ENCODE measurements at regions not wholly inside any gene's neighbourhood (a gene's known extent, or its start where the extent isn't known, plus 50 kb on each side); places are given as distances from the start of the nearest gene placed in this dataset.

DNA sequence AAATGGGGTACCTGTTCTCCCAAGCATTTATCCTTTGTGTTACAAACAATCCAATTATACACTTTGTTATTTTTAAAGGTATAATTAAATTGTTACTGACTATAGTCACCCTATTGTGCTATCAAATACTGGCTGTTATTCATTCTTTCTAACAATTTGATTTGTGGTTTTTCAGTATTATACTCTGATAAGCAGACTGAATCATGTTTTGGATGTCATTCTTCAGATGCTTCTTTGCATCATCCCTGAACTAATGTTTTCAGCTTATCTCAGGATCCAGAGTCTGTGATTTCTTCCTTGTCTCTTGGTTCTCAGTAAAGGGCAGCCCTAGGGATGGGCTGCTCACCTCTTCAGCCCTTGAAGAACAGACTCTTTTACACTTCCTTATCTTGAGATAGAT, 177.8 kb upstream of the SGCD start:
- TF ChIP-seq, protein P1, sequence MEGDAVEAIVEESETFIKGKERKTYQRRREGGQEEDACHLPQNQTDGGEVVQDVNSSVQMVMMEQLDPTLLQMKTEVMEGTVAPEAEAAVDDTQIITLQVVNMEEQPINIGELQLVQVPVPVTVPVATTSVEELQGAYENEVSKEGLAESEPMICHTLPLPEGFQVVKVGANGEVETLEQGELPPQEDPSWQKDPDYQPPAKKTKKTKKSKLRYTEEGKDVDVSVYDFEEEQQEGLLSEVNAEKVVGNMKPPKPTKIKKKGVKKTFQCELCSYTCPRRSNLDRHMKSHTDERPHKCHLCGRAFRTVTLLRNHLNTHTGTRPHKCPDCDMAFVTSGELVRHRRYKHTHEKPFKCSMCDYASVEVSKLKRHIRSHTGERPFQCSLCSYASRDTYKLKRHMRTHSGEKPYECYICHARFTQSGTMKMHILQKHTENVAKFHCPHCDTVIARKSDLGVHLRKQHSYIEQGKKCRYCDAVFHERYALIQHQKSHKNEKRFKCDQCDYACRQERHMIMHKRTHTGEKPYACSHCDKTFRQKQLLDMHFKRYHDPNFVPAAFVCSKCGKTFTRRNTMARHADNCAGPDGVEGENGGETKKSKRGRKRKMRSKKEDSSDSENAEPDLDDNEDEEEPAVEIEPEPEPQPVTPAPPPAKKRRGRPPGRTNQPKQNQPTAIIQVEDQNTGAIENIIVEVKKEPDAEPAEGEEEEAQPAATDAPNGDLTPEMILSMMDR (IDR thresholded peaks at IDR 0.05 in 2 of 3, conservative IDR thresholded peaks at IDR 0.05 in 1 of 3; ENCODE audit: borderline replicate concordance in 1 of 3, insufficient read depth in 1 of 3, low read depth in 2 of 3, low read length in 2 of 3), result no peak
- TF ChIP-seq, protein P2, sequence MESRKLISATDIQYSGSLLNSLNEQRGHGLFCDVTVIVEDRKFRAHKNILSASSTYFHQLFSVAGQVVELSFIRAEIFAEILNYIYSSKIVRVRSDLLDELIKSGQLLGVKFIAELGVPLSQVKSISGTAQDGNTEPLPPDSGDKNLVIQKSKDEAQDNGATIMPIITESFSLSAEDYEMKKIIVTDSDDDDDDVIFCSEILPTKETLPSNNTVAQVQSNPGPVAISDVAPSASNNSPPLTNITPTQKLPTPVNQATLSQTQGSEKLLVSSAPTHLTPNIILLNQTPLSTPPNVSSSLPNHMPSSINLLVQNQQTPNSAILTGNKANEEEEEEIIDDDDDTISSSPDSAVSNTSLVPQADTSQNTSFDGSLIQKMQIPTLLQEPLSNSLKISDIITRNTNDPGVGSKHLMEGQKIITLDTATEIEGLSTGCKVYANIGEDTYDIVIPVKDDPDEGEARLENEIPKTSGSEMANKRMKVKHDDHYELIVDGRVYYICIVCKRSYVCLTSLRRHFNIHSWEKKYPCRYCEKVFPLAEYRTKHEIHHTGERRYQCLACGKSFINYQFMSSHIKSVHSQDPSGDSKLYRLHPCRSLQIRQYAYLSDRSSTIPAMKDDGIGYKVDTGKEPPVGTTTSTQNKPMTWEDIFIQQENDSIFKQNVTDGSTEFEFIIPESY (IDR thresholded peaks at IDR 0.05; ENCODE audit: extremely low read depth, insufficient replicate concordance, low read length), result no peak
- no peak for TF ChIP-seq EZH2 (IDR thresholded peaks at IDR 0.05)
- no peak for TF ChIP-seq POLR2A (IDR thresholded peaks at IDR 0.05; ENCODE audit: borderline replicate concordance, extremely low read depth, insufficient read depth, insufficient read length)
- TF ChIP-seq POLR2AphosphoS5 (IDR thresholded peaks at IDR 0.05; ENCODE audit: low read depth, low read length), result no peak
- no peak for TF ChIP-seq CBX3 (IDR thresholded peaks at IDR 0.05; ENCODE audit: low read depth)
- TF ChIP-seq SRF (IDR thresholded peaks at IDR 0.05; ENCODE audit: low read depth), result no peak
- TF ChIP-seq, protein P3, sequence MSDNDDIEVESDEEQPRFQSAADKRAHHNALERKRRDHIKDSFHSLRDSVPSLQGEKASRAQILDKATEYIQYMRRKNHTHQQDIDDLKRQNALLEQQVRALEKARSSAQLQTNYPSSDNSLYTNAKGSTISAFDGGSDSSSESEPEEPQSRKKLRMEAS (IDR thresholded peaks at IDR 0.05), result no peak
- TF ChIP-seq ZFX (IDR thresholded peaks at IDR 0.05), result no peak
- no peak for TF ChIP-seq ZNF274 (IDR thresholded peaks at IDR 0.05; ENCODE audit: low read depth, low read length)
- TF ChIP-seq EZH2phosphoT487 (IDR thresholded peaks at IDR 0.05; ENCODE audit: borderline replicate concordance), result no peak
